ENCODE measurements at regions not wholly inside any gene's neighbourhood (a gene's known extent, or its start where the extent isn't known, plus 50 kb on each side); places are given as distances from the start of the nearest gene placed in this dataset.

DNA sequence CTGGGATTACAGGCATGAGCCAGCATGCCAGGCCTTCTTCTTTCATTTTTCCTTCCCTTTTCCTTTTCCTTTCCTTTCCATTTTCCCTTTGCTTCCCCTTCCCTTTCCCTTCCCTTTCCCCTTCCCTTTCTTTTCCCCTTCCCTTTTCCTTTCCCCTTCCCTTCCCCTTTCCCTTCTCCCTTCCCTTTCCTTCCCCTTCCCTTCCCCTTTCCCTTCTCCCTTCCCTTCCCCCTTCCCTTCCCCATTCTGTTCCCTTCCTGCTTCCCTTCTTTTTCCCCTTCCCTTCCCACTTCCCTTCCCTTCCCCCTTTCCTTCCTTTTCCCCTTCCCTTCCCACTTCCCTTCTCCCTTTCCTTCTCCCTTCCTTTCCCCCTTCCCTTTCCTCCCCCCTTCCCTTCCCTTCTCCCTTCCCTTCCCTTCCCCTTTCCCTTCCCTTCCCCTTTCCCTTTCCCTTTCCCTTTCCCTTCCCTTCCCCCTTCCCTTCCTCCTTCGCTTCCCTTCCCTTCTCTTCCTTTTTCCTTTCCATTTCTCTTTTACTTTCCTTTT lies 712.2 kb upstream of the POM121L12 start:
- DNase-seq: no peak

DNA sequence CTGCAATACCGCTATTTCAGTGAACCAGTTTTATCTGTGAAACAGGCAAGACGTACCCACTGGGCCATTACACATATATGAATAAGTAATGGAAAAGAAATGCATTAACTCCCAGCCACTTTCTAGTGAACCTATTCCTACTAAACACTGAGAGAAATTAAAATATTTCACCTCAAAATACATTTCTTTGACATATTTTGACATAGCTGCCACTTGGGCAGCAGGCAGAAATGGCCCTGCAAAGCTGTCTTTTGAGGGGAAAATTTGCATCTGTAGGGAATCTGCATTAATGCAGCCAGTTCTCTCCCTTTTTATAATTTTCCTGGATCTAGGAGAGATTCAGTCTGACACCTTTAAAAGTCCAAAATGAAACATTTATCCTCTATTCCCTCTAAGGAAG lies 714.8 kb upstream of the POM121L12 start:
- DNase-seq: no peak

DNA sequence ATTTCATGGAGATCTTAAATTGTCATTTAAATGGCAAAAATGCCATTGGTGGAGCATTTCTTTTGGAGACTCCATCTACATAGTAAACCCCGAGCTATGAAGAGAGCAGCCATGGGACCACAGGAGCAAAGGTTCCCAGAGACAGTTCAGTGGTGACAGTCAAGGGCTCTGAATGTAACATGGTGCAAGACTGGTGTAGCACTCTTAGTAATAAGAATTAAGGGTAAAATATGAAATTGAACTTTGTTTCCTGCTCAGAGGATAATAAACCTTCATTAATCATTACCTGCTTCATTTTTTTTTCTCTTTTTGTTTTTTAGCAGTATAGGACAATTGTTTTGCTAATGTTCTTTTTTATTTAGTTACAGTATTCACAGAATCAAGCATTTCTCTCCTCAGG lies 717.5 kb upstream of the POM121L12 start:
- no peak for DNase-seq

DNA sequence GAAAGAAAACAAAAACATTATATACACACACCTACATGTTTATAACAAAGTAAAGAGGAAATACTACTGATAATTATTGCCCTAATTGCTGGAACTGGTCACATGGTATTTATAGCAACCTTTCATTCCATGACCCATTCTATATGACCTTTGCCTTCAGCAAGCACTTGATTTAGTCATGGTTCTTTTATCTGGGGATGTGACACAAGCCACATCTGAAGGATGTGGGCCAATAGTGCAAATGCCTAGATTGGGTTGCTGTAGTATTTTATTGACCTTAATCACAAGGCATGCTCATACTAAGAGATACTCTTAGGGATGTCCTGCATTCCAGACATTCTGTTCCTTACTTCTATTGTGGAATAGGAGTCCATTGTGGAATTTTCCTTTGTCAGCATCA lies 723.5 kb upstream of the POM121L12 start:
- DNase-seq: no peak

DNA sequence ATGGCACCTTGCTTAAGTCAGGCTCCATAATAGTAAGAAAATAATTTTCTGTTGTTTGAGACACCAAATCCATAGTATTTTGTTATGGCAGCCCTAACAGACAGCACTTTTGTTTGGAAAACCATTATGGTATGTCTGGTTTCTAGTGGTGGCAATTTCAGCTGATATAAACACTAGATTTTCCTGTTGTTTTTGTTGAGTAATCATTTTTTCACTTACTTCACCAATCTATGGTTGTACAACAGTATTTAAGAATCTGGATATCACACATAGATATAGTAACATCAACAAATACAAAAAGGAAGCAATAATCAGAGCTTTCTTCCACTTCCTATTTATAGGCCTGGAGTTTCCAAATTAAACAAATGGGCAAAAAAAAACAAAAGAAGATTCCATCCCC lies 725.8 kb upstream of the POM121L12 start:
- DNase-seq: no peak

DNA sequence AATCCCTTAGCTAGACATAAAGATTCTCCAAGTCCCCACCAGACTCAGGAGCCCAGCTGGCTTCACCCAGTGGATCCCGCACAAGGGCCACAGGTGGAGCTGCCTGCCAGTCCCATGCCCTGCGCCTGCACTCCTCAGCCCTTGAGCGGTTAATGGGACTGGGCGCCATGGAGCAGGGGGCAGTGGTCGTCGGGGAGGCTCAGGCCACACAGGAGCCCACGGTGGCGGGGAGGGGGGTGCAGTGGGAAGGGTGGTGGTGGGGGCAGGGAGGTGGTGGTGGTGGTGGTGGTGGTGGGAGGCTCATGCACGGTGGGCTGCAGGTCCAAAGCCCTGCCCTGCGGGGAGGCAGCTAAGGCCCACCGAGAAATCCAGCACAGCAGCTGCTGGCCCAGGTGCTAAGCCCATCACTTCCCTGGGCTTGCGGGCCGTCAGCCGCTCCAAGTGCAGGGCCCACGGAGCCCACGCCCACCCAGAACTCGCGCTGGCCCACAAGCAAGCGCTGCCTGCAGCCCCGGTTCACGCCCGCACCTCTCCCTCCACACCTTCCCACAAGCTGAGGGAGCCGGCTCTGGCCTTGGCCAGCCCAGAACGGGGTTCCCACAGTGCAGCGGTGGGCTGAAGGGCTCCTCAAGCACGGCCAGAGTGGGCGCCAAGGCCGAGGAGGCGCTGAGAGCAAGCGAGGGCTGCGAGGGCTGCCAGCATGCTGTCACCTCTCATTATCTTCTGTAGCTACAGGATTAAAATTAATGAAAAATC lies 732.5 kb upstream of the POM121L12 start:
- no peak for DNase-seq

DNA sequence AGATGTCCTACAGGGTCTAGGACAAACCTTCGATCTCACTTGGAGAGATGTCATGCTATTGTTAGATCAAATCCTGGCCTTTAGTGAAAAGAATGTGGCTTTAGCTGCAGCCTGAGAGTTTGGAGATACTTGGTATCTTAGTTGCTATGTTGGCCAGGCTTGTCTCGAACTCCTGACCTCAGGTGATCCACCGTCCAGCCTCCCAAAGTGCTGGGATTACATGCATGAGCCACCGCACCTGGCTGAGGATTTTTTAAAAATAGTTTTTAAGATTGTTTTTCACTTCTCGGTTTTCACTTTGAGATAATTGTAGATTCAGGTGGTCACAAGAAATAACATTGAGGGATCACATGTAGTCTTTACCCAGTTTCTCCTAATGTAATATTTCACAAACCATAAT lies 738.3 kb upstream of the POM121L12 start:
- DNase-seq: no peak

DNA sequence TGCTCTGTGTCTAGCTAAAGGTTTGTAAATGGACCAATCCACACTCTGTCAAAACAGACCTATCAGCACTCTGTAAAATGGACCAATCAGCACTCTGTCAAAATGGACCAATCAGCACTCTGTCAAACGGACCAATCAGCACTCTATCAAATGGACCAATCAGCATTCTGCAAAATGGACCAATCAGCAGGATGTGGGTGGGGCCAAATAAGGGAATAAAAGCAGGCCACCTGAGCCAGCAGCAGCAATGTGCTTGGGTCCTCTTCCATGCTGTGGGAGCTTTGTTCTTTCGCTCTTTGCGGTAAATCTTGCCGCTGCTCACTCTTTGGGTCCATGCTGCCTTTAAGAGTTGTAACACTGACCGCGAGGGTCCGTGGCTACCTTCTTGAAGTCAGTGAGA lies 740.5 kb upstream of the POM121L12 start:
- DNase-seq: no peak

DNA sequence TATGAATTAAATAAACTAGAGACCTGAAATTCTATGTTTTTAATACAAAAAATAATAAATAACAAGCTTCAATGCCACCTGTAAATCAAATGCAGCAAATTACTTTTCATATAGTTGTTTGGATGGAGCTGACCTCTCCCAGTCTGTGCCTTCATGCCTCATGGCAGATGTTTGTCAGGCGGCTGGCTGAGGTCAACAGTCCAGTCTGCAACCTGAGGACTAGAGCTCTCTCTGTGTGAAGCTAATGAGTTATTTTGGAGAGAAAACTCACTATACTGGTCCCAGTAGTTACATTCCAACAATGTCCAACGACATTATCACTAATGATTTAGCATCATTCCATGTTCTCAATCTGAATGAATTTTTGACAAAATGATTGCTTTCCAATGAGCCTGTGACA lies 746.2 kb upstream of the POM121L12 start:
- no peak for DNase-seq

DNA sequence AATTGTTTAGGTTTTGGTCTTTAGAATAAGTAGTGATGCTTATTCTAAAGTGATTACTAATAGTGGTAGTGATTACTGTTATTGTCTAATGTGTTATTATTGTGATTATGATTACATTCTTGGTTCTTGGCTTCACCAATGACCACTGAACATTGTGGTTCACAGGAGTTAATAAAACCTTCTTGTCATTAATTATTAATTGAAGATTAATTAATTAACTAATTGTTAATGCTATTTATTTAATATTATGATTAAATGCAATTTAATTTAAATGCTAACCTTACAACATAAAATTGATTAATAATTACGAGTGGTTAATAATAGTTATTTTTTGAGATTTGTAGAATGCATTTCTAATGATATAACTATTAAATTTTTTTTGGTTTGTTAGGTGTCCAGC lies 747.7 kb upstream of the POM121L12 start:
- DNase-seq: no peak

DNA sequence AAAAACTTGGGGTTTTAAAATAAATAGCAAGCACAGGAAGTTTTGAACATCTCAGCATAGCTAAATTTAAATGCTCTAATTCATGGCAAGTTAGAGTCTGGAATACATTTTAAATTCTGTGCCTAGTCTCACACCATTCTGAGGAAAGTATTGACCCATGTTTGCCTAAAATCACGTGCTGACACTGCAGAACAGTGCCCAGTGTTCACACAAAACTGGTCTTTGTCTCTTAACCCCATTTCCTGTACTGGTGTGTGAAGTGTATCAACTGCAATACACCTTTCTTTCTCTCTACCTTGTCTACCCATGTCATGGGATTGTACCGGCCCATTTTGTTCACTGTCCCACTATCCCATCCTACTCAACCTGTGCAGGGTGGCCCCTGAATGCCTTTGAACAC lies 749.7 kb upstream of the POM121L12 start:
- DNase-seq: no peak

DNA sequence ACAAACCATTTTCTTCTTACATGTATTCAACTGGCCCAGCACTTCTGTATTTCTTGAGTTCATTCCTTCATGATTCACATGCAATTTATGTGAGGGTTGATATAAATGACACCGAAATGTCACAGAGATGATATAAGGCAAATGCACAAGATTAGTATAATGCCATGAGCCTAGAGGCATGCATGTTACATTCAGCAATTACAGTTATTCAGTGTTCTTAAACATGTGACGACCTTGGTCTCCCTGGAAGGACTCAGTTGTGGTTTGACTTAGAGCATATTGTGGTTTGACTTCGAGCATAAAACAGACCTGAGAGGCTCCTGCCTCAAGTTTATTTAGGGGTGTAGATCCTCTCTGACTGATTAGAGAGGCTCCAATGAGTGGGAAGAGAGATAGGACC lies 752.1 kb upstream of the POM121L12 start:
- DNase-seq: no peak

DNA sequence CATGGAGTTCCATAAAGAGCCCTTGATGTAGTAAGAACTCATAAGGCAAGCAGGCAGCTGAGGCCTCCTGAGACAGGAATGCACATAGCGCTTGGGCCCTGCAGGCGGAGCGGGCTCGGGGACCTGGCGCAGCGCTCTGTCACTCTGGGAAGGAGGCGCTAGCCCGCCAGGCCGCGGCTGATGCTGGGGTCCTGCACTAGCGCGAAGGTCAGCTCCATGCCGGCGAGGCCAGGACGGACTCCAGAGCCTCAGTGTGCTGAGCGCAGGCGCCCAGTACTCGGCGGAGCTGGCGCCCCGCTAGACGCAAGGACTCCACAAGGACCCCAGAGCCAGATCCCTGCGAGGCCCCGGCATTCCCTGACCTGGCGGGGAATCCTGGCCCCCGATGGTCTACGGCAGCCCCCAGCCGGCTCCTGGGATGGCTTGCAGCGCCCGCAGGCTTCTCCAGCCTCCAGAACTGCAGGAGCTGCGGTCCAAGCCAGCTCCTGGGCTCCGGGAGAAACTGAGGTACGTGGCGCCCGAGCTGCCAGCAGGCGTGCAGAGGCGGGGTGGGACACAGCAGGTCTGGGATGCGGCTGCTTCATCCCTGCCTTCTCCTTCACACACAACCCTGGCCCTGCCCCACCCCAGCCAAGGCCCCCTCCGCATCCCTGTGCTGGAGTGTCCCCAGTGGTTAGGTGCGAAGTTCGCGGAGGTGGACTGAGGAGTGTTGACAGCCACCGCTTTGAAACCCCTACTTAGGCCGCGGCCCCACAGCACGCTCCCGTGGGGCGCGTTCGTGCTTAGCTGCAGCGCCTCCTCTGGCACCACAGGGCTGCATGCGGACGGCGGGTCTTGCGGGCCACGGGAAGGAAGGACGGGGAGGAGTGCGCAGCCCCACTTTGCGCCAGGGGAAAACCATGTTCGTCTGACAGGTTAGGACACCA lies 761.5 kb upstream of the POM121L12 start:
- DNase-seq: no peak

DNA sequence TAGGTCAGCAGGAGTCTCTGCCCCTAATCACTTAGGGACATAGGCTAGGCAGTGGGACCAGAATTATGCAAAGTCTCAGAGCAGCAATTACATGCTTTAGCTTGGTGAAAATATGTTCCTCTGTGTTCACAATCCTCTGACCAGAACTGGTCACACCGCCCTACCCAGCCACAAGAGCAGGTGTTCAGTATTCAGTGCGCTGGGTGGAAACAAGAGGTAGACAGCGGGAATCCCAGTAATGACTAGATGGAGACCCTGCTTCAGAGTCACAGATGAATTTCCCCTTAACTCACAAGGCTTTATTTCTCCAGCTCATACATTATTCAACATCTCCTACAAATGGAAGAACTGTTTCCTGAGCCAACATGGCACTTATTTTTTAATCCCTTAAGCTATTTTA lies 763.7 kb upstream of the POM121L12 start:
- DNase-seq: no peak

DNA sequence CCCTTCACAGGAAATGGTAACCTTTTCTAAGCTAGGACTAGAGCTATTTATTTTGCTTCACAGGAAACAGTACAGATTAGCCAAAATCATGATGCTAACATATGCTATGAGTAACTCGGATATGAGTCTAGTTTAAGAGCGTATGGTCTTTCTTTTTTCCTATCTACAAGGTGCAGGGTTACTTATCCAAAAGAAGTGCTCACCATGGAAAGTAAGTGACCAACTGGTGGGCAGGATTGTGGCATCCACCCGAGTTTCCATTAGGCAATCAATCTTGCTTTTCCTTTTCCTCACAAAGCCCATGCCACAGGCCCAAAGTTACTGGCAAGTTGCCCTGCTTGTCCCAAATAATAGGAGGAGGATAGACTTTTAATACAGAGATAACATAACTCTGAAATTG lies 765.1 kb upstream of the POM121L12 start:
- DNase-seq: no peak

DNA sequence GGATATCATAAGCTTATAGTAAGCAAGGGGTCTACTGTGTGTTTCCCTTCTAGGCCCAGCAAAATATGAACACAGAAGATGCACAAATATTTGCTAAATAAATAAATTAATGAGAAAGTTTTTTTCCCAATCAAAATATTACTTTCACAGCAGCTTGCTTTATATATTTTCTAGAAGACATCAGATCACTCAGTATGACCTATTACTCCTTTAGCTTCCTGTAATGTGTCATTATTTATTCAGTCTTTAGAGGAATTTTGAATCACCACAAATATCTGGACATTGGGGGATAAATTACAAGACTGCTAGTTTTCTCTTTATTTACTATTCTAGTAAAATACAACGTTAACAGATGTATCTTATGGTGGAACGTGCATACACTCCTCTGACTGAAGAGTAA lies 765.8 kb upstream of the POM121L12 start:
- DNase-seq: no peak

DNA sequence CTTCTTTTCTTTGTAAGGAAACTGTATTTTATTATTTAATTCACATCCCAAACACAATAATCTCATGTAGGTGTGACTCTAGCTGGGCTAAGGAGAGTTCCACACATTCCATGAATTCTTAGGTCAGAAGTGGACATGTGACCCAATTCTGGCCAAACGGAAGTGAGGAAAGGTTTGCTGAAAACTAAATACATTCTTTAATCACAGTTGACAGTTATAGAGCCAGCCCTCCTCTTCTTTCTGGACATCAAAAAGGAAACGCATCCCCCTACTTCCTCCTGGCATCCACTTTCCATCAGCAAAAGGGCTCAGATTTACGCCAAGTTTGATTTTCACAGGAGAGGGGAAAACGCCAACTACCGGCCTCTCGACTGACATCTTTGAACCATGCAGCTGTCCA lies 774.4 kb upstream of the POM121L12 start:
- no peak for DNase-seq

DNA sequence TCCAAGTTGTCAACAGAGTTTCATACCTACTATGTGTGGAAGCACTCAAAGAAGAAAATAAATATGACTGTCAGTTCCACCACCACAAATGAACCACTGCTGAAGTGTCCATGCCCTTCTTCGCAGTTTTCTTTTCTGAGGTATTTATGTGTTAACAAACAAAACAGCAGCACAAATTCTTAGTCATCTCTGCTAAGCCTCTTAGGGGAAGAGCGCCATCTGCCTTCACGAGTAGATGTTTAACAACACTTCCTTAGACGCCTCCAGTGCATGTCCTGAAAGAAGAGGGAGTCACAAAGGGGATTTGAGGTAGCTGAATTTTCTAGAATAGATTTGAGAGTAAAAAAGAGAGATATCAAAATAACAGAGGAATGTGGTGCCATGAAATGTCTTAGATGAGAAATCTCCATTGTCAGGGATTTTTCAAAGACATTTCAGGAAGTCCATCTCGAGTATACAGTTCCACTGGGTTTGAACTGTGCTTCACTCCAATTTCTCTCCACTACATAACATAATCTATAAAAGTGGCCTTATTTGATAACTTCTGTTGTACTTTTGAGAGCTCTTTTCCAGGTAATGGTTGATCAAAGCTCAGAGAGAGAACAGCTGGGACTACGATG lies 775.3 kb upstream of the POM121L12 start:
- no peak for DNase-seq

DNA sequence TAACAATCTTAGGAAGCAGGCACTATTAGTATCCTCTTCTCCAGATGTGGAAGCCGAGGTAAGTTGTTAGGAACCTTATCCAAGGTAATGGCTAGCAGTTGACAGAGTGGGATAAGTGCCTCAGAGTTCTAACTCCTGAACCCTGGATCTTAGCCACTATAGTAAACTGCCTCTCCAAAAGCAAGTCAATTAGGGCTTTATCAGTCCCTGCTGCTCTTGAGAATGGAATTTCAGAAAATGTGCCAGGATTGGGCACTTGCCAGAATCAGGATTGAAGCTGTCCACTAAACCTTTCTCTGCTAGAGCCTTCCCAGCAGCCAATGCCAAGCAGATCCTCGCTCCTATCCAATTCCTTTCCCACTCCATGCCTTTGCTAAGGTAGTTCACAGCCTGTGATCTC lies 777.5 kb upstream of the POM121L12 start:
- DNase-seq: no peak

DNA sequence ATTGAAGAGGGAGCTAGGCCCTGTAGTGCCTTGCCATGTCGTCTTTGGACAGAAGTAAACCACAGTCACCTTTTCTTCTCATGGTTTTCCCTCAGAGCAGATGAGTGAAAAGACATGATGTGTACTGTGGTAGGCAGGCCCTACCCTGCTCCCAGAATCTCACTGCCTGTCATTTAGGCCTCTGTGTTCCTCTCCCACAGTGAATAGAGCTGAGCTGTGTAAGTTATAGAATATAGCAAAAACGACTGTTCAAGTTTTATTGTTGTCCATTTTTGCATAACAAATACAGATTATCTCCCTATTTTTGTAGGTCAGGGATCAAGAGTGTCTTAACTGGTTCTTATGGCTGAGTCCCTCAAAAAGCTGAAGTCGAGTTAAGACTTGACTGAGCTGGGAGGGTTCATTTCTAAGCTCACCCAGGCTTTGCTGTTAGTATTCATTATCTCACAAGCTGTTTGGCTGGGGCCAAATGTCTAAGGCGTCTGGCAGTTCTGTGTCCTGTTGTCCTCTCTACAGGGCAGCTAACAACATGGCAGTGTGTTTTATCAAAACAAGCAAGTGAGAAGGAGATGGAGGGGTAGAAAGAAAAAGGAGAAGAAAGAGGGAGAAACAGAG lies 780.9 kb upstream of the POM121L12 start:
- no peak for DNase-seq

DNA sequence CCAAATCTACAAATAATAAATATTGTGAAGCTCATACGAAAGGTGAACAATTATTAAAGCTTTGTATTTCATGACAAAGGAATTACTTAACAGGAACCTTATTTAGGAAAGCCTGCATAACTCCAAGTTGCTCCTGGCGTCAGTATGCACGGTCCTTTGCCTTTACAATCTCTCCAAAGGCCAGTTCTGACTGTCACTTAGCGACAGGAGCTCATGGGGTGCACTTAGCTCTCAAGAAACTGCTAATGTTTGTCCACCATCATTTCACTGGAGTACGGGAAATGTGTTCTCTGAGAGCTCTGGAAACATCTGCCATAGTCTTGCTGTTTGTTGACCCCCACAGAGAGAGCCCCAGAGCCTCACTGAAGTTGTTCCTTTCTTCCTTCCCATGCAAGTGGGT lies 781.5 kb upstream of the POM121L12 start:
- no peak for DNase-seq

DNA sequence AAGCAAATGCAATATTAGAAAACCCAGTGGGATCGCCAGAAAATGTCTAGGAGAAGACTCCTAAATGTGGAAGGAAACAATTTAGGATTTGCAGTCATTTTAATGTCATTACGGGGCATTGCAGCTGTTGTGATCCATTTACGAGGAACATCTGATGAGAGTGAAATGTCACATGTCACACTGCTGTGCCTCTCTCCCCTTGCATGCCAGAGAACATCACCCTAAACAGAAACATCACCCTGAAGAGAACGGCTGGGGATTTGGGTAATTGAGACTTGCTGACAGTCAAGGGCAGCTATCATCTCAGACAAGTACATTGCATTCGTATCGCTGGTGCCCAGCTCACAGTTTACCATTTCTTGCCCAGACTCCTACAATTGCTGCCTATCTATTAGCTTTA lies 785.7 kb upstream of the POM121L12 start:
- no peak for DNase-seq

DNA sequence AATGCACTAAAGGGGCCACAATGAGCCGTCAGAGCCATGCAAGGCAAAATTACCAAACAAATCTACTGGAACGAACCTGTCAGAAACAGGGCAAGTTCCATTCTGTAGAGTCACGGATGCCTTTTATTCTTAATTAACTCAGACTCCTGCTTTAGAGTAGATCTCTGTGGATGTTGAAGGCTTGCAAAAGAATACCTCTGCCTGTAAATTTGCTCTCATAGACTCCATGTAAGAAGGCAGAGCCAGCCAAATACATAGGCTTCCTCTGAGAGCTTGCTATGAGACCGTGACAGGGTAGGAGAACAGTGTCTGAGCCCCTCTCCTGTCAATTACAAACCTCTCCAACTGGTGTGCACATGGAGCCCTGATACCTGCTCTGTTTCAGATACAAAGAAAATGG lies 787.9 kb upstream of the POM121L12 start:
- DNase-seq: no peak

All from NCI-H446 treated with DMSO at 0.1 percent for 48 hours (cell line).